CD14-positive monocyte (primary cell): ENCODE measurements at regions not wholly inside any gene's neighbourhood (a gene's known extent, or its start where the extent isn't known, plus 50 kb on each side); places are given as distances from the start of the nearest gene placed in this dataset.

ENCODE experiments used
- DNase-seq, 3 donors: peaks; one replicate each; pipeline ENCODE4 v3.0.0-alpha.2; 2011 to 2022
- H2AFZ ChIP-seq: 2 replicates; pipeline ENCODE4 v1.6.0; 2012; ENCODE audit warnings: mild to moderate bottlenecking, low read depth, low read length, inconsistent platforms; ENCODE audit not compliant: insufficient read depth, poor library complexity, severe bottlenecking
- H3K27ac ChIP-seq, 2 donors: 1 replicate in 1 of 2; 2 replicates in 1 of 2; pipeline ENCODE4 v1.5.1; 2012 to 2013; ENCODE audit warnings: low read length in 2 of 2, control low read depth in 1 of 2, inconsistent platforms in 1 of 2, low read depth in 1 of 2, mild to moderate bottlenecking in 1 of 2
- H3K27me3 ChIP-seq, 2 donors: one replicate each; pipeline versions ENCODE4 v1.6.0 to v1.6.1; 2011 to 2013; ENCODE audit warnings: low read length in 2 of 2; ENCODE audit not compliant: control insufficient read depth in 2 of 2, insufficient read depth in 2 of 2
- H3K36me3 ChIP-seq, 2 donors: replicated peaks in 1 of 2; 1 replicate in 1 of 2; 2 replicates in 1 of 2; pipeline versions ENCODE4 v1.5.1 to v1.6.1; 2012 to 2013; ENCODE audit warnings: low read length in 2 of 2, control low read depth in 1 of 2, inconsistent platforms in 1 of 2, mild to moderate bottlenecking in 1 of 2; ENCODE audit not compliant: insufficient read depth in 2 of 2, control insufficient read depth in 1 of 2
- H3K4me1 ChIP-seq, 2 donors: 1 replicate in 1 of 2; 2 replicates in 1 of 2; pipeline versions ENCODE4 v1.5.1 to v1.6.1; 2012 to 2013; ENCODE audit warnings: low read length in 2 of 2, control low read depth in 1 of 2, inconsistent platforms in 1 of 2, mild to moderate bottlenecking in 1 of 2, moderate library complexity in 1 of 2; ENCODE audit not compliant: insufficient read depth in 2 of 2, control insufficient read depth in 1 of 2
- H3K4me2 ChIP-seq: replicated peaks from 2 replicates; pipeline ENCODE3; 2012; ENCODE audit warnings: low read length, moderate library complexity, mild to moderate bottlenecking; ENCODE audit not compliant: poor library complexity, severe bottlenecking; ENCODE audit errors: extremely low read depth
- H3K4me3 ChIP-seq, 3 experiments: fragments of 200-600 bp in 1 of 3; sonication (generic) in 1 of 3; replicated peaks in 1 of 3; 1 replicate in 2 of 3; 2 replicates in 1 of 3; pipeline ENCODE4 v1.5.1; 2011 to 2013; ENCODE audit warnings: low read length in 3 of 3, mild to moderate bottlenecking in 3 of 3, control low read depth in 2 of 3, low read depth in 2 of 3, inconsistent platforms in 1 of 3, moderate library complexity in 1 of 3
- H3K79me2 ChIP-seq: 2 replicates; pipeline ENCODE4 v1.6.0; 2012; ENCODE audit warnings: mild to moderate bottlenecking, control low read depth, inconsistent platforms, low read length, moderate library complexity; ENCODE audit not compliant: insufficient read depth
- H3K9ac ChIP-seq: 2 replicates; pipeline ENCODE4 v1.6.0; 2017; ENCODE audit warnings: low read length, mild to moderate bottlenecking; ENCODE audit not compliant: insufficient read depth, poor library complexity, severe bottlenecking
- H3K9me3 ChIP-seq, 2 donors: replicated peaks in 1 of 2; 1 replicate in 1 of 2; 2 replicates in 1 of 2; pipeline versions ENCODE4 v1.5.1 to v1.6.1; 2012 to 2013; ENCODE audit warnings: low read length in 2 of 2, control low read depth in 1 of 2; ENCODE audit not compliant: control insufficient read depth in 1 of 2, insufficient read depth in 1 of 2
- H4K20me1 ChIP-seq: 2 replicates; pipeline ENCODE4 v1.6.0; 2012; ENCODE audit warnings: mild to moderate bottlenecking, low read length, control low read depth, moderate library complexity; ENCODE audit not compliant: insufficient read depth
- H3K27ac Mint-ChIP-seq, 7 donors: one replicate each; pipeline ENCODE4 v1.8.0; 2020; ENCODE audit warnings: mild to moderate bottlenecking in 7 of 7, mixed read lengths in 7 of 7, moderate library complexity in 6 of 7, inconsistent platforms in 2 of 7
- H3K27me3 Mint-ChIP-seq, 3 donors: one replicate each; pipeline ENCODE4 v1.8.0; 2021 to 2022; ENCODE audit warnings: low read depth in 3 of 3, mild to moderate bottlenecking in 3 of 3, mixed read lengths in 3 of 3, moderate library complexity in 3 of 3, inconsistent platforms in 1 of 3
- H3K36me3 Mint-ChIP-seq, 2 donors: one replicate each; pipeline ENCODE4 v1.8.0; 2020; ENCODE audit warnings: mixed read lengths in 2 of 2, inconsistent platforms in 1 of 2, mild to moderate bottlenecking in 1 of 2
- H3K4me1 Mint-ChIP-seq: one replicate; pipeline ENCODE4 v1.8.0; 2020; ENCODE audit warnings: mild to moderate bottlenecking, mixed read lengths
- H3K4me3 Mint-ChIP-seq, 2 donors: one replicate each; pipeline ENCODE4 v1.8.0; 2020; ENCODE audit warnings: mild to moderate bottlenecking in 2 of 2, mixed read lengths in 2 of 2, moderate library complexity in 1 of 2
- H3K9me3 Mint-ChIP-seq, 7 donors: one replicate each; pipeline ENCODE4 v1.8.0; 2020 to 2022; ENCODE audit warnings: mixed read lengths in 7 of 7, mild to moderate bottlenecking in 6 of 7, moderate library complexity in 6 of 7, inconsistent platforms in 2 of 7
- CTCF ChIP-seq: fragments of 200-600 bp; IDR thresholded peaks from one replicate; pipeline ENCODE4 v1.8.0; 2022; ENCODE audit warnings: antibody characterized with exemption, mild to moderate bottlenecking
- WGBS: methylation state at CpG from one replicate; pipeline ENCODE4 v1.1.5; 2013; ENCODE audit warnings: missing lambda C conversion rate; ENCODE audit not compliant: insufficient coverage; 5-methylcytosine and 5-hydroxymethylcytosine counted together
- intact Hi-C, 2 donors: fragments of 100-400 bp; cut with micrococcal nuclease; formaldehyde crosslinking; loops; one replicate each; pipeline versions ENCODE4 v1.15.0 to v1.15.1; 2023

- Mint-ChIP-seq H3K4me3 (no peak overlapping the region), H3K36me3 (no peaks in the 10 kb centered on the region), H3K27me3 (peaks cover 0 to 1% (median 0%) of the 10 kb centered on the region in 3 donors), H3K4me1 (no peaks in the 10 kb centered on the region), H3K27ac (no peak overlapping the region), H3K9me3 (peaks cover 0 to 8% (median 5%) of the 10 kb centered on the region in 7 donors)
- no peak for DNase-seq
- intact Hi-C loops, result no loop called here
- Histone ChIP-seq H3K4me2 (no peak overlapping the region), H2AFZ (no peak overlapping the region), H3K4me1 (no peaks in the 10 kb centered on the region), H4K20me1 (no peaks in the 10 kb centered on the region), H3K9me3 (peaks cover 0 to 6% of the 10 kb centered on the region in 2 donors), H3K36me3 (no peaks in the 10 kb centered on the region), H3K79me2 (no peaks in the 10 kb centered on the region), H3K9ac (no peak overlapping the region), H3K27me3 (no peaks in the 10 kb centered on the region), H3K4me3 (no peak overlapping the region), H3K27ac (no peak overlapping the region)
- TF ChIP-seq CTCF, result no peak
Observed at GRCh38 chr14:26304056-26304455, 293.8 kb downstream of the NOVA1 start.

GRCh38 chr14:26293909-26294308, 303.9 kb downstream of the NOVA1 start:
- H3K4me1 Mint-ChIP-seq, result no peaks in the 10 kb centered on the region
- no peak for TF ChIP-seq CTCF
- no peak overlapping the region for H3K27ac Mint-ChIP-seq
- WGBS, result no CpG with 5 or more reads among the region's 3 CpGs
- no peaks in the 10 kb centered on the region for H3K36me3 Mint-ChIP-seq
- H3K4me2 ChIP-seq, result no peak overlapping the region
- no peaks in the 10 kb centered on the region for H3K27me3 Mint-ChIP-seq
- H3K27ac ChIP-seq, result no peak overlapping the region
- H3K9ac ChIP-seq, result no peak overlapping the region
- no peaks in the 10 kb centered on the region for H3K4me1 ChIP-seq
- peaks cover 0 to 7% (median 3%) of the 10 kb centered on the region in 7 donors for H3K9me3 Mint-ChIP-seq
- no peaks in the 10 kb centered on the region for H3K36me3 ChIP-seq
- H3K79me2 ChIP-seq, result no peaks in the 10 kb centered on the region
- no peaks in the 10 kb centered on the region for H4K20me1 ChIP-seq
- intact Hi-C loops, result no loop called here
- no peaks in the 10 kb centered on the region for H3K9me3 ChIP-seq
- no peaks in the 10 kb centered on the region for H3K27me3 ChIP-seq
- H3K4me3 Mint-ChIP-seq, result no peak overlapping the region
- H2AFZ ChIP-seq, result no peak overlapping the region
- no peak overlapping the region for H3K4me3 ChIP-seq
- no peak for DNase-seq
